ENCODE measurements at regions not wholly inside any gene's neighbourhood (a gene's known extent, or its start where the extent isn't known, plus 50 kb on each side); places are given as distances from the start of the nearest gene placed in this dataset.

GRCh38 chr4:100838286-100838685 lies 320.5 kb upstream of the EMCN start:
- TF ChIP-seq CTCF (conservative IDR thresholded peaks at IDR 0.05; ENCODE audit: low read depth, low read length) (no peak), EZH2 (IDR thresholded peaks at IDR 0.05; ENCODE audit: borderline replicate concordance, low read depth, low read length, poor library complexity, severe bottlenecking) (no peak)
